ENCODE measurements at regions not wholly inside any gene's neighbourhood (a gene's known extent, or its start where the extent isn't known, plus 50 kb on each side); places are given as distances from the start of the nearest gene placed in this dataset.

GRCh38 chr9:16112116-16112515, 559.3 kb downstream of the CCDC171 start:
- ChIA-PET CTCF (no interaction called here), POLR2A (no interaction called here)
- Histone ChIP-seq H3K79me2 (ENCODE audit: insufficient read depth) (no peaks in the 10 kb centered on the region), H3K9me2 (no peaks in the 10 kb centered on the region), H3K4me3 (ENCODE audit: low read depth in 2 of 2, low read length in 1 of 2) (no peak overlapping the region), H3F3A (replicated peaks; ENCODE audit: insufficient read depth) (no peaks in the 10 kb centered on the region), H3K4me2 (no peak overlapping the region), H4K20me1 (ENCODE audit: insufficient read depth) (no peaks in the 10 kb centered on the region), H3K9me3 (no peaks in the 10 kb centered on the region), H3K9ac (no peak overlapping the region), H3K36me3 (replicated peaks in 1 of 2; ENCODE audit: control insufficient read depth in 1 of 2, insufficient read depth in 2 of 2, low read length in 1 of 2) (no peaks in the 10 kb centered on the region), H3K27me3 (ENCODE audit: insufficient read depth) (no peaks in the 10 kb centered on the region), H3K4me1 (ENCODE audit: control insufficient read depth in 1 of 2, insufficient read depth in 2 of 2, low read depth in 1 of 2, low read length in 1 of 2) (no peaks in the 10 kb centered on the region), H3K27ac (ENCODE audit: low read depth in 2 of 2, low read length in 1 of 2) (no peak overlapping the region), H2AFZ (ENCODE audit: low read depth) (no peak overlapping the region)
- TF ChIP-seq REST (IDR thresholded peaks at IDR 0.05; ENCODE audit: low read depth, low read length) (peak; percentile 95), PBX3 (IDR thresholded peaks at IDR 0.05) (no peak)
- no peak for DNase-seq
- 80% methylated on average over 6 of the region's 6 CpGs for WGBS (ENCODE audit: low lambda C conversion rate)

- CTCF ChIA-PET = no interaction called here
Measured at GRCh38 chr9:16115994-16116393, 563.2 kb downstream of the CCDC171 start.

More at GRCh38 chr9:16115994-16116393, 563.2 kb downstream of the CCDC171 start:
- Histone ChIP-seq H2AFZ (ENCODE audit: low read depth) (no peak overlapping the region), H3K4me2 (no peak overlapping the region), H3K4me3 (ENCODE audit: low read depth in 2 of 2, low read length in 1 of 2) (no peak overlapping the region), H3K79me2 (ENCODE audit: insufficient read depth) (no peaks in the 10 kb centered on the region), H4K20me1 (ENCODE audit: insufficient read depth) (no peaks in the 10 kb centered on the region), H3K36me3 (replicated peaks in 1 of 2; ENCODE audit: control insufficient read depth in 1 of 2, insufficient read depth in 2 of 2, low read length in 1 of 2) (no peaks in the 10 kb centered on the region), H3K9me2 (no peaks in the 10 kb centered on the region), H3K4me1 (ENCODE audit: control insufficient read depth in 1 of 2, insufficient read depth in 2 of 2, low read depth in 1 of 2, low read length in 1 of 2) (peaks cover 0 to 17% of the 10 kb centered on the region in 2 experiments; a peak in 2 of 4 replicates), H3K27me3 (ENCODE audit: insufficient read depth) (no peaks in the 10 kb centered on the region), H3K27ac (ENCODE audit: low read depth in 2 of 2, low read length in 1 of 2) (no peak overlapping the region), H3K9ac (no peak overlapping the region), H3F3A (replicated peaks; ENCODE audit: insufficient read depth) (no peaks in the 10 kb centered on the region), H3K9me3 (no peaks in the 10 kb centered on the region)
- POLR2A ChIA-PET = no interaction called here
- no peak for DNase-seq
- TF ChIP-seq USF2 (IDR thresholded peaks at IDR 0.05; ENCODE audit: borderline replicate concordance, low read depth, low read length) = no peak
- no peak for TF ChIP-seq POLR2AphosphoS5 (IDR thresholded peaks at IDR 0.05; ENCODE audit: low read depth, low read length)
- whole genome bisulfite sequencing (ENCODE audit: low lambda C conversion rate) = 62% methylated on average over 1 of the region's 1 CpG

All from SK-N-SH (cell line).